ENCODE measurements at regions not wholly inside any gene's neighbourhood (a gene's known extent, or its start where the extent isn't known, plus 50 kb on each side); places are given as distances from the start of the nearest gene placed in this dataset.

- no peaks in the 10 kb centered on the region for H3K27me3 ChIP-seq (ENCODE audit: insufficient read depth, low read depth, severe bottlenecking)
- peak overlapping the region; percentile 74 for H3K27ac ChIP-seq
- TF ChIP-seq CTCF (IDR thresholded peaks at IDR 0.05; ENCODE audit: low read depth, low read length): no peak
- no peaks in the 10 kb centered on the region for H3K36me3 ChIP-seq
- DNase-seq: peak; percentile 94
- no peaks in the 10 kb centered on the region for H3K9me3 ChIP-seq (ENCODE audit: severe bottlenecking)
- no peak overlapping the region; the same call in 1 of the 2 replicates for H3K4me3 ChIP-seq (ENCODE audit: low read depth, low read length)
Measured at GRCh38 chr20:57893366-57893999, 183.7 kb upstream of the PMEPA1 start.

- Histone ChIP-seq H3K27me3 (ENCODE audit: insufficient read depth, low read depth, severe bottlenecking) (no peaks in the 10 kb centered on the region), H3K9me3 (ENCODE audit: severe bottlenecking) (no peaks in the 10 kb centered on the region), H3K27ac (peak overlapping the region; percentile 60), H3K4me3 (ENCODE audit: low read depth, low read length) (no peak overlapping the region), H3K36me3 (no peaks in the 10 kb centered on the region)
- no peak for TF ChIP-seq CTCF (IDR thresholded peaks at IDR 0.05; ENCODE audit: low read depth, low read length)
- no peak for DNase-seq
Measured at GRCh38 chr20:57892471-57892870, 182.7 kb upstream of the PMEPA1 start.

GRCh38 chr20:57891014-57891413 lies 181.2 kb upstream of the PMEPA1 start:
- H3K36me3 ChIP-seq: no peaks in the 10 kb centered on the region
- TF ChIP-seq CTCF (IDR thresholded peaks at IDR 0.05; ENCODE audit: low read depth, low read length): no peak
- H3K9me3 ChIP-seq (ENCODE audit: severe bottlenecking): peaks cover 2% of the 10 kb centered on the region
- no peak overlapping the region for H3K27ac ChIP-seq
- DNase-seq: no peak
- no peak overlapping the region for H3K4me3 ChIP-seq (ENCODE audit: low read depth, low read length)
- H3K27me3 ChIP-seq (ENCODE audit: insufficient read depth, low read depth, severe bottlenecking): no peaks in the 10 kb centered on the region

- TF ChIP-seq CTCF (IDR thresholded peaks at IDR 0.05; ENCODE audit: low read depth, low read length): no peak
- no peak for DNase-seq
- no peaks in the 10 kb centered on the region for H3K36me3 ChIP-seq
- no peaks in the 10 kb centered on the region for H3K27me3 ChIP-seq (ENCODE audit: insufficient read depth, low read depth, severe bottlenecking)
- no peak overlapping the region for H3K27ac ChIP-seq
- peaks cover 2% of the 10 kb centered on the region for H3K9me3 ChIP-seq (ENCODE audit: severe bottlenecking)
- no peak overlapping the region for H3K4me3 ChIP-seq (ENCODE audit: low read depth, low read length)
Measured at GRCh38 chr20:57890202-57890800, 180.5 kb upstream of the PMEPA1 start.

- no peak for TF ChIP-seq CTCF (IDR thresholded peaks at IDR 0.05; ENCODE audit: low read depth, low read length)
- Histone ChIP-seq H3K9me3 (ENCODE audit: severe bottlenecking) (peaks cover 2% of the 10 kb centered on the region), H3K27me3 (ENCODE audit: insufficient read depth, low read depth, severe bottlenecking) (no peaks in the 10 kb centered on the region), H3K4me3 (ENCODE audit: low read depth, low read length) (no peak overlapping the region), H3K36me3 (no peaks in the 10 kb centered on the region), H3K27ac (no peak overlapping the region)
- DNase-seq: no peak
Measured at GRCh38 chr20:57888591-57888990, 178.8 kb upstream of the PMEPA1 start.

GRCh38 chr20:57884956-57885355 lies 175.1 kb upstream of the PMEPA1 start:
- H3K36me3 ChIP-seq: no peaks in the 10 kb centered on the region
- H3K9me3 ChIP-seq (ENCODE audit: severe bottlenecking): peaks cover 2% of the 10 kb centered on the region
- TF ChIP-seq CTCF (IDR thresholded peaks at IDR 0.05; ENCODE audit: low read depth, low read length): no peak

More at GRCh38 chr20:57884956-57885355, 175.1 kb upstream of the PMEPA1 start:
- Histone ChIP-seq H3K27me3 (ENCODE audit: insufficient read depth, low read depth, severe bottlenecking) (no peaks in the 10 kb centered on the region), H3K27ac (no peak overlapping the region), H3K4me3 (ENCODE audit: low read depth, low read length) (no peak overlapping the region)
- no peak for DNase-seq

Data from WERI-Rb-1 (cell line).